ENCODE measurements at regions not wholly inside any gene's neighbourhood (a gene's known extent, or its start where the extent isn't known, plus 50 kb on each side); places are given as distances from the start of the nearest gene placed in this dataset.

DNA sequence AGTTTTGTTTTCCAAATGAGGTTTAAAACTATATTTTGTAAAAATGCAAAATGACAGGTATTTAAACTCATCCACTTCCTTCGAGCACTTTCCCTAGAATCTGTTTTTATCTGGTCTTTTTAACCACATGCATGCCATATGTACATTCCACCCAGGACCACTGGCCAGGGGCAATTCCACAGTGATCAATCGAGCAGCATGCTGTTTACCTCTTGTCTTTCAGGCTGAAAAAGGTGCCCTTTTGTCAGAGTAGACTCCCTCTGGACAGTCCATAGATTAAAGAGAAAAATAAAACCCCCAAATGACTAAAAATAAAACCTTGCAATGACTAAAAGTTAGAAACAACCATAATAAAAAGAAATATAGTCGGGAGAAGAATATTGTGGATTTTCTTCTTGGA is 313.3 kb downstream of the LMO4 start:
- in situ Hi-C loops (cut with MboI; ENCODE audit: low sequenced_read_pairs, unreplicated experiment): no loop called here

GRCh38 chr1:87642581-87643221 is 314.0 kb downstream of the LMO4 start:
- in situ Hi-C loops (cut with MboI; ENCODE audit: low sequenced_read_pairs, unreplicated experiment): no loop called here
- DNase-seq (ENCODE audit: low spot score): no peak
- no peak for TF ChIP-seq CTCF (IDR thresholded peaks at IDR 0.05; ENCODE audit: borderline replicate concordance, control extremely low read depth, extremely low read depth, insufficient read depth, missing control alignments)

More for the DNA sequence above, 313.3 kb downstream of the LMO4 start:
- no peak for DNase-seq (ENCODE audit: low spot score)
- no peak for TF ChIP-seq CTCF (IDR thresholded peaks at IDR 0.05; ENCODE audit: borderline replicate concordance, control extremely low read depth, extremely low read depth, insufficient read depth, missing control alignments)

GRCh38 chr1:87644033-87644578 is 315.4 kb downstream of the LMO4 start:
- no peak for DNase-seq (ENCODE audit: low spot score)
- in situ Hi-C loops (cut with MboI; ENCODE audit: low sequenced_read_pairs, unreplicated experiment): no loop called here
- no peak for TF ChIP-seq CTCF (IDR thresholded peaks at IDR 0.05; ENCODE audit: borderline replicate concordance, control extremely low read depth, extremely low read depth, insufficient read depth, missing control alignments)

DNA sequence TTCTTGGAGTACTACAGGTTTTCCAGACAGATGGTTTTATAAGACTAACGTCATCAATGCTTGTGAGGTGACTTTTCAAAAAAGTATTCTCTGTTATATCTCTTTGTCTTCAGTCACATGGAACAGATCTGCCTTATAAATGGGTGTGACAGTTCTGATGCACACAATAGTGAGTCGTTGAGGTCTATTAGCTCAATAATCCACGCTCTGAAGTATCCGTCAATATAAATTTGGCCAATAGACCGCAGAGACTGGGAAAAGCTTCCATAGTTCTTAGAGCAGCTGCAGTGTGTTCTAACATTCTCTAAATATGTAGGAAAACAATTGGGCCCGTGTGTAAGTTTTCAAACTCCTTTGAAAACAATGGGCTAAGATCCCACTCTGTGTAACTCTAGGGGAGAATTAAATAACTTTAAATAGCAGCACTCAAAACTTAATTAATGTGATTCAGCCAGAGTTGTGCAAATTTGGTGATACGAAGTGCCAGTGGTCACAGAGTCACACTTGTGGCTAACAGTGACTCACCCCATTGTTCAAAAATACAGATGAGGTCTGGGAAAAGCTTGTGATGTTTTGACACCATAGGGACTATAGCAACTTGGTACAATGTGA is 316.0 kb downstream of the LMO4 start:
- no peak for TF ChIP-seq CTCF (IDR thresholded peaks at IDR 0.05; ENCODE audit: borderline replicate concordance, control extremely low read depth, extremely low read depth, insufficient read depth, missing control alignments)
- DNase-seq (ENCODE audit: low spot score): no peak
- in situ Hi-C loops (cut with MboI; ENCODE audit: low sequenced_read_pairs, unreplicated experiment): no loop called here

DNA sequence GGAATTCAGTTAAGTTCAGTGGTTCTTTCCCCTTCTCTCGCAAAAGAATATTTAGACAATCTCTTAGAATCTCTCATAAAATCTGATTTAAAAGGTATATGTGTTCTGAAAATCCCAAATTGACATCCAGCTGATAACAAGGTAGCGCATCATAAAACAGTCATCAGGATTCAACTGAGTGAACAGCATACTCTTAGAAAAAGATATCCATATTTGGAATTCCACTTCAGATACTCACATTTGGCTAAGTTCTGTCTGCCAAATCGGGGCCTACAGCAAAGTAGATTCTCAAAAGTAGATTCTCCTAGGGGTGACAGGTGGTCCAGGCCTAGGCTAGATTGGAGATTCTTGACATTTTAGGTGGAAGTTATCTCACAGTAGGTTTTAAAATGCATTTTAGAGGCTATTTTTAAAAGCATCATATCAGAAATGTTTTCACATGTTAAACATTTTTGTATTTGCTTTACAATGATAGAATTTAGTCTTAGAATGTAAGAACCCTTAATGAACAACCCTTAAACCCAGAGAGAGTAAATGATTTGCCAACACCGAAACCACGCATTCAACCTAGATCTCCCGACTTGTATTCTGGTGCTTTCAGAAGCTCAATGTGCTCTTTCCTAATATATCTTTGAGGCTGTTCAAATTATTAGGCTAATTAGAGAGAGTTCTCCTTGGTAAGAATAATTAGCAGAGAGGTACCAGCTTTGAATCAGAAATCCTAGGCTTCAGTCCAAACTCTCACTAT is 318.9 kb downstream of the LMO4 start:
- no peak for DNase-seq (ENCODE audit: low spot score)
- TF ChIP-seq CTCF (IDR thresholded peaks at IDR 0.05; ENCODE audit: borderline replicate concordance, control extremely low read depth, extremely low read depth, insufficient read depth, missing control alignments): no peak
- in situ Hi-C loops (cut with MboI; ENCODE audit: low sequenced_read_pairs, unreplicated experiment): no loop called here

GRCh38 chr1:87648323-87649119 is 319.8 kb downstream of the LMO4 start:
- no peak for TF ChIP-seq CTCF (IDR thresholded peaks at IDR 0.05; ENCODE audit: borderline replicate concordance, control extremely low read depth, extremely low read depth, insufficient read depth, missing control alignments)
- in situ Hi-C loops (cut with MboI; ENCODE audit: low sequenced_read_pairs, unreplicated experiment): no loop called here
- DNase-seq (ENCODE audit: low spot score): no peak
